Stimulated activated naive CD8-positive, alpha-beta T cell treated with anti-CD3 and anti-CD28 coated beads, Interleukin-15, amount 100 ng/mL, for 72 hours (primary cell): ENCODE measurements at regions not wholly inside any gene's neighbourhood (a gene's known extent, or its start where the extent isn't known, plus 50 kb on each side); places are given as distances from the start of the nearest gene placed in this dataset.
A peak's percentile ranks its signal among the peaks of the same experiment; 100 is the strongest.
"Not testable (repeated sequence)": the region's sequence is repeated elsewhere in the genome, so short reads cannot be mapped to it uniquely, and the experiment has no call there.

Experiments used
- ATAC-seq: fragments of 150-1000 bp; cut with Tn5 transposase; 2 replicates; pipeline ENCODE4 v1.10.0; 2021; ENCODE audit warnings: mild to moderate bottlenecking, moderate library complexity
- DNase-seq, 2 donors: peaks; one replicate each; pipeline ENCODE4 v3.0.0; 2021 to 2022
- H3K27ac Mint-ChIP-seq, 2 donors: one replicate each; pipeline ENCODE4 v1.8.0; 2022; ENCODE audit warnings: mild to moderate bottlenecking in 2 of 2, mixed read lengths in 2 of 2, moderate library complexity in 2 of 2
- H3K27me3 Mint-ChIP-seq: one replicate; pipeline ENCODE4 v1.8.0; 2022; ENCODE audit warnings: mixed read lengths
- H3K4me1 Mint-ChIP-seq: one replicate; pipeline ENCODE4 v1.8.0; 2022; ENCODE audit warnings: mild to moderate bottlenecking, mixed read lengths
- H3K4me3 Mint-ChIP-seq, 2 donors: one replicate each; pipeline ENCODE4 v1.8.0; 2022; ENCODE audit warnings: mild to moderate bottlenecking in 2 of 2, mixed read lengths in 2 of 2, moderate library complexity in 1 of 2
- H3K9me3 Mint-ChIP-seq, 2 donors: one replicate each; pipeline ENCODE4 v1.8.0; 2022; ENCODE audit warnings: mixed read lengths in 2 of 2

- ATAC-seq, H3K27me3 Mint-ChIP-seq, H3K4me1 Mint-ChIP-seq, DNase-seq, H3K9me3 Mint-ChIP-seq, H3K4me3 Mint-ChIP-seq, H3K27ac Mint-ChIP-seq: not testable (repeated sequence)
Observed at GRCh38 chr9:66152406-66152805, 415.5 kb downstream of the FOXD4L4 start.

- not testable (repeated sequence) for H3K27me3 Mint-ChIP-seq, H3K4me1 Mint-ChIP-seq, H3K27ac Mint-ChIP-seq, H3K9me3 Mint-ChIP-seq, H3K4me3 Mint-ChIP-seq
- DNase-seq (peak; percentile 60), ATAC-seq (peak; percentile 100)
Observed at GRCh38 chr9:66153021-66153725, 416.2 kb downstream of the FOXD4L4 start.

GRCh38 chr9:66153971-66154691 is 417.2 kb downstream of the FOXD4L4 start:
- not testable (repeated sequence) for H3K9me3 Mint-ChIP-seq, H3K27me3 Mint-ChIP-seq, H3K4me3 Mint-ChIP-seq, H3K4me1 Mint-ChIP-seq, H3K27ac Mint-ChIP-seq, ATAC-seq
- peak; percentile 26 to 33 for DNase-seq

- not testable (repeated sequence) for H3K27me3 Mint-ChIP-seq, H3K4me1 Mint-ChIP-seq, H3K27ac Mint-ChIP-seq, H3K4me3 Mint-ChIP-seq, ATAC-seq, DNase-seq
- H3K9me3 Mint-ChIP-seq = peaks cover 0 to 10% of the 10 kb centered on the region in 2 donors
Observed at GRCh38 chr9:66182316-66182715, 445.4 kb downstream of the FOXD4L4 start.

- DNase-seq, ATAC-seq, H3K4me3 Mint-ChIP-seq, H3K27me3 Mint-ChIP-seq, H3K4me1 Mint-ChIP-seq, H3K27ac Mint-ChIP-seq: not testable (repeated sequence)
- peaks cover 0 to 10% of the 10 kb centered on the region in 2 donors for H3K9me3 Mint-ChIP-seq
Observed at GRCh38 chr9:66183648-66184047, 446.7 kb downstream of the FOXD4L4 start.

- H3K4me3 Mint-ChIP-seq, H3K4me1 Mint-ChIP-seq, DNase-seq, ATAC-seq, H3K9me3 Mint-ChIP-seq, H3K27ac Mint-ChIP-seq: not testable (repeated sequence)
- H3K27me3 Mint-ChIP-seq = peaks cover 15% of the 10 kb centered on the region
Observed at GRCh38 chr9:66197199-66197598, 460.3 kb downstream of the FOXD4L4 start.

GRCh38 chr9:66198421-66198820 is 461.5 kb downstream of the FOXD4L4 start:
- not testable (repeated sequence) for H3K4me1 Mint-ChIP-seq, H3K9me3 Mint-ChIP-seq, H3K27ac Mint-ChIP-seq, DNase-seq, H3K4me3 Mint-ChIP-seq
- ATAC-seq = peak; percentile 48
- peaks cover 15% of the 10 kb centered on the region for H3K27me3 Mint-ChIP-seq

- not testable (repeated sequence) for H3K27me3 Mint-ChIP-seq, H3K4me1 Mint-ChIP-seq, H3K9me3 Mint-ChIP-seq, DNase-seq, H3K27ac Mint-ChIP-seq, H3K4me3 Mint-ChIP-seq, ATAC-seq
Observed at GRCh38 chr9:66206617-66207016, 469.7 kb downstream of the FOXD4L4 start.

- H3K27me3 Mint-ChIP-seq, H3K4me3 Mint-ChIP-seq, H3K4me1 Mint-ChIP-seq, DNase-seq, H3K9me3 Mint-ChIP-seq, H3K27ac Mint-ChIP-seq: not testable (repeated sequence)
- ATAC-seq = peak; percentile 9
Observed at GRCh38 chr9:66207914-66208313, 471.0 kb downstream of the FOXD4L4 start.

GRCh38 chr9:66244763-66245162 is 507.8 kb downstream of the FOXD4L4 start:
- not testable (repeated sequence) for H3K4me3 Mint-ChIP-seq, H3K27ac Mint-ChIP-seq, H3K4me1 Mint-ChIP-seq, H3K27me3 Mint-ChIP-seq, DNase-seq, H3K9me3 Mint-ChIP-seq, ATAC-seq

GRCh38 chr9:66245481-66245880 is 508.5 kb downstream of the FOXD4L4 start:
- not testable (repeated sequence) for ATAC-seq, DNase-seq, H3K27ac Mint-ChIP-seq, H3K27me3 Mint-ChIP-seq, H3K9me3 Mint-ChIP-seq, H3K4me3 Mint-ChIP-seq, H3K4me1 Mint-ChIP-seq

- H3K9me3 Mint-ChIP-seq, ATAC-seq, H3K27ac Mint-ChIP-seq, DNase-seq, H3K4me1 Mint-ChIP-seq, H3K27me3 Mint-ChIP-seq, H3K4me3 Mint-ChIP-seq: not testable (repeated sequence)
Observed at GRCh38 chr9:66257581-66257980, 520.6 kb downstream of the FOXD4L4 start.

GRCh38 chr9:66261576-66261975 is 524.6 kb downstream of the FOXD4L4 start:
- ATAC-seq, H3K4me3 Mint-ChIP-seq, H3K9me3 Mint-ChIP-seq, H3K27me3 Mint-ChIP-seq, H3K27ac Mint-ChIP-seq, DNase-seq, H3K4me1 Mint-ChIP-seq: not testable (repeated sequence)

- not testable (repeated sequence) for DNase-seq, H3K4me3 Mint-ChIP-seq, H3K4me1 Mint-ChIP-seq, H3K27me3 Mint-ChIP-seq, ATAC-seq, H3K9me3 Mint-ChIP-seq, H3K27ac Mint-ChIP-seq
Observed at GRCh38 chr9:66263621-66264020, 526.7 kb downstream of the FOXD4L4 start.

- ATAC-seq, H3K4me3 Mint-ChIP-seq, H3K27me3 Mint-ChIP-seq, H3K4me1 Mint-ChIP-seq, H3K9me3 Mint-ChIP-seq, H3K27ac Mint-ChIP-seq, DNase-seq: not testable (repeated sequence)
Observed at GRCh38 chr9:66264786-66265185, 527.8 kb downstream of the FOXD4L4 start.

- DNase-seq = peak in 1 of 2 donors; percentile 32
- Mint-ChIP-seq H3K4me3 (peak overlapping the region; percentile 29 to 74), H3K27ac (peak overlapping the region in 1 of 2 donors; percentile 12)
- not testable (repeated sequence) for H3K4me1 Mint-ChIP-seq, H3K27me3 Mint-ChIP-seq, H3K9me3 Mint-ChIP-seq, ATAC-seq
Observed at GRCh38 chr9:66266202-66266601, 529.3 kb downstream of the FOXD4L4 start.
